Tibial artery (tissue), 4 donors: ENCODE measurements at regions not wholly inside any gene's neighbourhood (a gene's known extent, or its start where the extent isn't known, plus 50 kb on each side); places are given as distances from the start of the nearest gene placed in this dataset.

ENCODE experiments used
- DNase-seq, 2 donors: peaks; one replicate each; pipeline ENCODE4 v3.0.0-alpha.2; 2019
- H3K27ac ChIP-seq, 2 donors: fragments of 200-600 bp; sonication (generic) in 1 of 2; 1 replicate in 1 of 2; 2 replicates in 1 of 2; pipeline ENCODE4 v1.5.1; 2018 to 2019; ENCODE audit warnings: mild to moderate bottlenecking in 1 of 2
- H3K27me3 ChIP-seq, 2 donors: fragments of 200-600 bp; sonication (generic) in 1 of 2; one replicate each; pipeline versions ENCODE4 v1.5.1 to v1.6.0; 2016 to 2019
- H3K36me3 ChIP-seq, 3 donors: fragments of 200-600 bp; sonication (generic) in 2 of 3; one replicate each; pipeline ENCODE4 v1.5.1; 2016 to 2019; ENCODE audit warnings: mild to moderate bottlenecking in 2 of 3
- H3K4me1 ChIP-seq, 4 donors: fragments of 200-600 bp; sonication (generic) in 2 of 4; 1 replicate in 3 of 4; 2 replicates in 1 of 4; pipeline ENCODE4 v1.5.1; 2016 to 2019
- H3K4me3 ChIP-seq, 2 donors: fragments of 200-600 bp; sonication (generic) in 1 of 2; 1 replicate in 1 of 2; 2 replicates in 1 of 2; pipeline ENCODE4 v1.5.1; 2018 to 2019; ENCODE audit warnings: mild to moderate bottlenecking in 2 of 2
- H3K9me3 ChIP-seq, 3 donors: fragments of 200-600 bp; sonication (generic) in 1 of 3; one replicate each; pipeline ENCODE4 v1.5.1; 2016 to 2019
- intact Hi-C: fragments of 100-400 bp; cut with DNase I; formaldehyde crosslinking; loops from one replicate; pipeline ENCODE4 v1.15.0; 2023; ENCODE audit warnings: low total_unique reads
- TF ChIP-seq, protein P1 (sequence below), 2 experiments: fragments of 200-600 bp in 1 of 2; fragments of 450-650 bp in 1 of 2; IDR thresholded peaks; one replicate each; pipeline ENCODE4 v1.5.1; 2017 to 2019; ENCODE audit warnings: antibody characterized with exemption in 2 of 2, mild to moderate bottlenecking in 1 of 2, moderate library complexity in 1 of 2

DNA sequence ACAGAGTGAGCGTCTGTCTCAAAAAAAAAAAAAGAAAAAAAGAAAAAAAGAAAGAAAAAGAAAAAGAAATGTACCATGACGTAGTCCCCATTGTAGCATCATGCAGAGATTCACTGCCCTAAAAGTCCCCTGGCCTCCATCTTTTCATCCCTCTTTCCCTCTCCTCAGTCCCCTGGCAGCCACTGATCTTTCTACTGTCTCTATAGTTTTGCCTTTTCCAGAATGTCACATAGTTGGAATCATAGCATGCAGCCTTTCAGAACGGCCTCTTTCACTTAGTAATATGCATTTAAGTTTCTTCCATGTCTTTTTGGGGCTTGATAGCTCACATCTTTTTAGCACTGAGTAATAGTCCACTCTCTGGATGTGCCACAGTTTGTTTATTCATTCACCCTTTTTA lies 60.5 kb upstream of the NCOR2 start:
- TF ChIP-seq, protein P1, sequence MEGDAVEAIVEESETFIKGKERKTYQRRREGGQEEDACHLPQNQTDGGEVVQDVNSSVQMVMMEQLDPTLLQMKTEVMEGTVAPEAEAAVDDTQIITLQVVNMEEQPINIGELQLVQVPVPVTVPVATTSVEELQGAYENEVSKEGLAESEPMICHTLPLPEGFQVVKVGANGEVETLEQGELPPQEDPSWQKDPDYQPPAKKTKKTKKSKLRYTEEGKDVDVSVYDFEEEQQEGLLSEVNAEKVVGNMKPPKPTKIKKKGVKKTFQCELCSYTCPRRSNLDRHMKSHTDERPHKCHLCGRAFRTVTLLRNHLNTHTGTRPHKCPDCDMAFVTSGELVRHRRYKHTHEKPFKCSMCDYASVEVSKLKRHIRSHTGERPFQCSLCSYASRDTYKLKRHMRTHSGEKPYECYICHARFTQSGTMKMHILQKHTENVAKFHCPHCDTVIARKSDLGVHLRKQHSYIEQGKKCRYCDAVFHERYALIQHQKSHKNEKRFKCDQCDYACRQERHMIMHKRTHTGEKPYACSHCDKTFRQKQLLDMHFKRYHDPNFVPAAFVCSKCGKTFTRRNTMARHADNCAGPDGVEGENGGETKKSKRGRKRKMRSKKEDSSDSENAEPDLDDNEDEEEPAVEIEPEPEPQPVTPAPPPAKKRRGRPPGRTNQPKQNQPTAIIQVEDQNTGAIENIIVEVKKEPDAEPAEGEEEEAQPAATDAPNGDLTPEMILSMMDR (IDR thresholded peaks at IDR 0.05) = no peak
- Histone ChIP-seq H3K36me3 (no peaks in the 10 kb centered on the region), H3K27me3 (no peaks in the 10 kb centered on the region), H3K4me1 (peaks cover 7 to 44% (median 23%) of the 10 kb centered on the region in 4 donors), H3K9me3 (no peaks in the 10 kb centered on the region), H3K27ac (no peak overlapping the region), H3K4me3 (no peak overlapping the region)
- no peak for DNase-seq
- intact Hi-C loops = no loop called here

DNA sequence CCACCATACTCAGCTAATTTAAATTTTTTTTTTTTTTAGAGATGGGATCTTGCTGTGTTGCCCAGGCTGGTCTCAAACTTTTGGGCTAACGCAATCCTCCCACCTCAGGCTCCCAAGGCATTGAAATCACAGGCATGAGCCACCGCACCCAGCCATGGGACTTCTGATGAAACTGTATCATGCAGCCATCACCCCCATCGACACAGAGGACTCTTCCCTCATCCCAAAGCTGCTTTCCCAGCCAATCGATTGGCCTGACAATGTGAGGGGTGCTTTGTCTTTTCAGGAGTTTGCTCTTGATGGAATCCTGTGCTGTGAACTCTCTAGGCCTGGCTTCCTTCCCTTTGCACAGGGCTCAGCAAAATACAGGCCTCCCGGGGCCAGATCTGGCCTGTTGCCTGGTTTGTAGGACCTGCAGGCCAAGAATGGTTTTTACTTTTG lies 59.6 kb upstream of the NCOR2 start:
- Histone ChIP-seq H3K27me3 (no peaks in the 10 kb centered on the region), H3K9me3 (no peaks in the 10 kb centered on the region), H3K4me1 (peaks cover 7 to 46% (median 24%) of the 10 kb centered on the region in 4 donors), H3K36me3 (no peaks in the 10 kb centered on the region), H3K4me3 (no peak overlapping the region), H3K27ac (peak overlapping the region; percentile 80 to 83)
- DNase-seq = peak; percentile 80 to 88
- intact Hi-C loops = no loop called here
- TF ChIP-seq, protein P1 (IDR thresholded peaks at IDR 0.05) = no peak

DNA sequence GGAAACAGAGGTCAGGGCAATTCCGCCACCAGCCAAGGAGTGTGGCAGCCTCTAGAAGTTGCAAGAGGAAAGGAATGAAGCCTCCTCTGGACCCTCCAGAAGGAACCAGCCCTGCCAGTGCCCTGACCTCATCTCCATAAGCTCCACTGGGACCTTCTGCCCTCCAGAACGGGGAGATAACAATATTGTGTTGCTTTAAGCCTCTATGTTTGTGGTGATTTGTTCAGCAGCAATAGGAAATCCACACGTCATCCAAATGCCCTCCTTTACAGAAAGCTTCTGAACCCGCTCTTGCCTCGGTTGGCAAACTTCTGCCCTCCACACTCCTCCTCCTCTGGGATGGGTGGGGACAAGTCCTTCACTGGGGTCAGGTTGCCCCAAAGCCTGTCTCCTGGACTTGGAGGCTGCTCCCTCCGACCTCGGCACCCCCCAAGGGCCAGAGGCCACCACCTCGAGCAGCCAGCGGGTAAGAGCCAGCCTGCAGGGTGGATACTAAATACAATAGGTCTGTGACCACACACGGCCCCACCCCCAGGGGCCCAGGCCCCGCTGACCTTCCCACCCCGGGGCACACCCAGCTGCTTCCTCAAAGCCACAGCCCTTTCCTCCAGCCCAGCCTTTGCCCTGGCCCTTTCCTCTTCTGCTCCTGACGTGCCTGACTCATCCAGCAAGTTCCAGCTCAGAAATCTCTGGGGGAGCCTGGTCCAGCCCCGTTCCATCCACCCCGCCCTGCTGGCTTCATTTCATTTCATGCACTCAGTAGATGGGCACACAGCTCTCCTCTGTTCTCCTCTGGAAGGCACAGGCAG lies 58.7 kb upstream of the NCOR2 start:
- peaks cover 7 to 55% (median 32%) of the 10 kb centered on the region in 4 donors for H3K4me1 ChIP-seq
- H3K36me3 ChIP-seq = no peaks in the 10 kb centered on the region
- intact Hi-C loops = no loop called here
- H3K27ac ChIP-seq = peak overlapping the region; percentile 80 to 83
- TF ChIP-seq, protein P1 (IDR thresholded peaks at IDR 0.05) = no peak
- H3K27me3 ChIP-seq = no peaks in the 10 kb centered on the region
- H3K9me3 ChIP-seq = no peaks in the 10 kb centered on the region
- no peak overlapping the region for H3K4me3 ChIP-seq
- peak; percentile 93 to 96 for DNase-seq

DNA sequence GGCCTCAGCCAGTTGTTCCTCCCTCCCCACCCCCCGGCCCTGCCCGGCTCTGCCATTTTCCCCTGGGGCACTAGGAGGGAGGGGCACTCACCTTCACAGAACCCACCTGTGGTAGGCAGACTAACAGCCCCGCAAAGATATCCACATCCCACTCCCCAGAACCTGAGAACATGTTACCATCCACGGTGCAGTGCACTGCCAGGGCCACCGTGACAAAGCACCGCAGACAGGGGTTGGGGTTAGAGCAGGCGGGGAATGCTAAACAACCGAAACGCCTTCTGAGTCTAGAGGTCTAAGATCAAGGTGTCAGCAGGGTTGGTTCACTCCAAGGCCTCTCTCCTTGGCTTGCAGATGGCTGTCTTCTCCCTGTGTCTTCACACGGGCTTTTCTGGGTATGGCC lies 57.4 kb upstream of the NCOR2 start:
- DNase-seq = no peak
- TF ChIP-seq, protein P1 (IDR thresholded peaks at IDR 0.05) = no peak
- no peaks in the 10 kb centered on the region for H3K9me3 ChIP-seq
- no peaks in the 10 kb centered on the region for H3K36me3 ChIP-seq
- H3K4me1 ChIP-seq = peaks cover 3 to 53% (median 36%) of the 10 kb centered on the region in 4 donors
- no peaks in the 10 kb centered on the region for H3K27me3 ChIP-seq
- intact Hi-C loops = no loop called here
- no peak overlapping the region for H3K4me3 ChIP-seq
- peak overlapping the region in 1 of 2 donors; percentile 80 for H3K27ac ChIP-seq

DNA sequence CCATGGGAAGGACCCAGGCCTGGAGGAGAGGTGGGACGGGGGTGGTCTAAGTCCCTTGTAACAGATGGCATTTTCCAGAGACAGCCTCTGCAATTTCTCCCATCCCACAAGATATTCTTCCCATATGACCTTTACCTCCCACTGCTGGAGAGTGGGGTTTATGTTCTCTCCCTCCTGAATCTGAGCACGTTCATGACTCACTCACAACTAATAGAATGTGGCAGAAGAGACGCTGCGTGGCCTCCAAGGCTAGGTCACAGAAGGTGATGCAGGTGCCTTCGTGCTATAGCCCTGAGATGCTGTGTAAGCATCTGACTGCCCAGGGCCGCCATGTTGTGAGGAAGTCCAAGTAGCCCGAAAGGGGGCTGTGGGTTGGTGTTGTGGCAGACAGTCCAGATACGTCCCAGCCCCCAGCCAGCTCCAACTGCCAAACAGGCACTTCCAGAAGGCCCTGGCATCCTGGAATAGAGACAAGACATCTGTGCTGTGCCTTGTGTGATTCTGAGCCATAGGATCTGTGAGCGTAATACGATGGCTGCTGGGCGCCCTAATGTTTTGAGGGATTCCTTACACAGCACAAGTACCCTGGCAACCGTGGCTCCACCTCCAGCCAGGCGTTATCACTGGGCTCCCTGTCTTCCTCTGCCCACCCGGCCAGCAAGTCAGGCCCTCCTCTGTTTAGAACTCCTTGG lies 56.1 kb upstream of the NCOR2 start:
- intact Hi-C loops = no loop called here
- H3K27me3 ChIP-seq = no peaks in the 10 kb centered on the region
- no peaks in the 10 kb centered on the region for H3K36me3 ChIP-seq
- H3K27ac ChIP-seq = no peak overlapping the region
- TF ChIP-seq, protein P1 (IDR thresholded peaks at IDR 0.05) = no peak
- H3K4me1 ChIP-seq = peaks cover 0 to 47% (median 36%) of the 10 kb centered on the region in 4 donors
- H3K4me3 ChIP-seq = no peak overlapping the region
- no peak for DNase-seq
- no peaks in the 10 kb centered on the region for H3K9me3 ChIP-seq
